ENCODE measurements at regions not wholly inside any gene's neighbourhood (a gene's known extent, or its start where the extent isn't known, plus 50 kb on each side); places are given as distances from the start of the nearest gene placed in this dataset.

DNA sequence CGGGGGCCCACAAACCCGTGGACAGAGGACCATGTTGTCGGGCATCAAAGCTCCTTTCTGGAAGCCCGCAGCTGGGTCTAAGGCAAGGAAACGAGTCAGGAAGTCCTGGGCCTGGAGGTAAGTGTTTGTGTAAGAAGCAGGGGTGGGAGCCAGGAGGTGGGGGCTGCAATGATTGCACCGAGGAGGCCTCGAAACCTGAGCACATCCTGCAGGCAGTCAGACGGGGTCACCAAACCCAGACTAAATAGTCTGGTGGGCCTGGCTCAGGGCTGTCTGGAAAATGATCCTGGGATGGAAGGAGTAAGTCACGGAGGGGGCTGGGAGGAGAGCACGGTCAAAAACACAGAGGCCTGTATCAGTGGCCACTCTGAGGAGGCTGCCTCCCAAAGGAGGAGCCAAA, 539.2 kb downstream of the MN1 start:
- Histone ChIP-seq H3K27ac (no peak overlapping the region), H3K36me3 (no peaks in the 10 kb centered on the region), H3K27me3 (peaks cover 0 to 9% (median 0%) of the 10 kb centered on the region in 3 donors), H3K9me3 (no peaks in the 10 kb centered on the region), H3K4me1 (no peaks in the 10 kb centered on the region), H3K4me3 (no peak overlapping the region)
- TF ChIP-seq POLR2A (IDR thresholded peaks at IDR 0.05) (no peak), EP300 (IDR thresholded peaks at IDR 0.05) (no peak), POLR2AphosphoS5 (IDR thresholded peaks at IDR 0.05) (no peak)
- TF ChIP-seq, protein P1, sequence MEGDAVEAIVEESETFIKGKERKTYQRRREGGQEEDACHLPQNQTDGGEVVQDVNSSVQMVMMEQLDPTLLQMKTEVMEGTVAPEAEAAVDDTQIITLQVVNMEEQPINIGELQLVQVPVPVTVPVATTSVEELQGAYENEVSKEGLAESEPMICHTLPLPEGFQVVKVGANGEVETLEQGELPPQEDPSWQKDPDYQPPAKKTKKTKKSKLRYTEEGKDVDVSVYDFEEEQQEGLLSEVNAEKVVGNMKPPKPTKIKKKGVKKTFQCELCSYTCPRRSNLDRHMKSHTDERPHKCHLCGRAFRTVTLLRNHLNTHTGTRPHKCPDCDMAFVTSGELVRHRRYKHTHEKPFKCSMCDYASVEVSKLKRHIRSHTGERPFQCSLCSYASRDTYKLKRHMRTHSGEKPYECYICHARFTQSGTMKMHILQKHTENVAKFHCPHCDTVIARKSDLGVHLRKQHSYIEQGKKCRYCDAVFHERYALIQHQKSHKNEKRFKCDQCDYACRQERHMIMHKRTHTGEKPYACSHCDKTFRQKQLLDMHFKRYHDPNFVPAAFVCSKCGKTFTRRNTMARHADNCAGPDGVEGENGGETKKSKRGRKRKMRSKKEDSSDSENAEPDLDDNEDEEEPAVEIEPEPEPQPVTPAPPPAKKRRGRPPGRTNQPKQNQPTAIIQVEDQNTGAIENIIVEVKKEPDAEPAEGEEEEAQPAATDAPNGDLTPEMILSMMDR (IDR thresholded peaks at IDR 0.05) = no peak
- no peak for DNase-seq
- intact Hi-C loops (cut with DNase I; ENCODE audit: low total_unique reads) = no loop called here
- WGBS, 5 donors = 53 to 70% (median 60%) methylated on average over 10 of the region's 10 CpGs

DNA sequence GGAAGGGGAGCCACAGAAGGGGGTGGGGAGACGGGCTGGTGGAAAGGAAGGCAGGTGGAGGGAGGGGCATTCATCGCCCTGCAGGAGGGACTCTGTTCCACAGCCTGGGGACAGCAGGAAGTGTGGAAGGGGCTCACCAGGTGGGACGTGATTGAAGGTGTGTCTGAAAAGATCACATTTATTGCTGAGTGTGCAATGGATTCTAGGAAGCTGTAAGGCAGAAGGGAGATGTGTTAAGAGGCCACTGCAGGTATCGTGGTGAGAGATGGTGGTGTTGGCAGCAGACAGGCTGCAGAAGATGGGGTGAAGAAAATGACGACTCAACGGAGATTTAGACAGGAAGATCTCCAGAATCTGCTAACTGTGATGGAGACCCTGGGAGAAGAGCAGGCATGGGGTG, 537.4 kb downstream of the MN1 start:
- no peaks in the 10 kb centered on the region for H3K9me3 ChIP-seq
- intact Hi-C loops (cut with DNase I; ENCODE audit: low total_unique reads) = no loop called here
- TF ChIP-seq, protein P1 (IDR thresholded peaks at IDR 0.05) = no peak
- TF ChIP-seq POLR2A (IDR thresholded peaks at IDR 0.05) = no peak
- no peak for TF ChIP-seq POLR2AphosphoS5 (IDR thresholded peaks at IDR 0.05)
- no peak for TF ChIP-seq EP300 (IDR thresholded peaks at IDR 0.05)
- no peak for DNase-seq
- H3K4me3 ChIP-seq = no peak overlapping the region
- peaks cover 0 to 8% (median 0%) of the 10 kb centered on the region in 3 donors for H3K27me3 ChIP-seq
- no peak overlapping the region for H3K27ac ChIP-seq
- no peaks in the 10 kb centered on the region for H3K36me3 ChIP-seq
- 49 to 74% (median 58%) methylated on average over 6 of the region's 6 CpGs for WGBS, 5 donors
- no peaks in the 10 kb centered on the region for H3K4me1 ChIP-seq

DNA sequence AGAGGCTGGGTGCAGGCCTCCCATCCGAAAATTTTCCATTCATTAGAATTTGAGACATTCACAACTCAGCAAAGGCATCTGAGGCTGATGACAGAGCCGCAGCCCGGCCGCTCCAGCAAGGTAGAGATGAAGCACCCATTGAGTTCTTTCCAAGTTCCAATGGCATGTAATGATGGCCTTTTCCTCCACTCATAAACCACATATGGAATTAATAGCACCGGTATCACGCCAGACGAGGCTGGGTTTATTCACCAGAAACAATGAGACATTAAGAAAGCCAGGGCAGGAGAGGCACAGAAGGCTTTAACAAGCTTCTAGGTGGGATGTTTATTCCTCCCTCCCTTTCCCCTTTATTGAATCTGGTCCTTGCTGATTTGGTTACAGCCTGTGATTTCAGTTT, 534.4 kb downstream of the MN1 start:
- peaks cover 0 to 6% (median 0%) of the 10 kb centered on the region in 4 donors for H3K4me1 ChIP-seq
- no peaks in the 10 kb centered on the region for H3K9me3 ChIP-seq
- no peaks in the 10 kb centered on the region for H3K36me3 ChIP-seq
- no peak overlapping the region for H3K27ac ChIP-seq
- intact Hi-C loops (cut with DNase I; ENCODE audit: low total_unique reads) = no loop called here
- 88 to 90% (median 89%) methylated on average over 7 of the region's 7 CpGs for WGBS, 5 donors
- no peak for DNase-seq
- TF ChIP-seq EP300 (IDR thresholded peaks at IDR 0.05) (no peak), POLR2AphosphoS5 (IDR thresholded peaks at IDR 0.05) (no peak), POLR2A (IDR thresholded peaks at IDR 0.05) (no peak)
- TF ChIP-seq, protein P1 (IDR thresholded peaks at IDR 0.05) = no peak
- no peak overlapping the region for H3K4me3 ChIP-seq
- H3K27me3 ChIP-seq = peaks cover 0 to 37% (median 0%) of the 10 kb centered on the region in 3 donors

- Histone ChIP-seq H3K4me1 (peaks cover 0 to 6% (median 0%) of the 10 kb centered on the region in 4 donors), H3K4me3 (no peak overlapping the region), H3K36me3 (no peaks in the 10 kb centered on the region), H3K9me3 (no peaks in the 10 kb centered on the region), H3K27ac (no peak overlapping the region), H3K27me3 (peaks cover 0 to 50% (median 6%) of the 10 kb centered on the region in 3 donors)
- DNase-seq = no peak
- TF ChIP-seq POLR2AphosphoS5 (IDR thresholded peaks at IDR 0.05) = no peak
- TF ChIP-seq EP300 (IDR thresholded peaks at IDR 0.05) = no peak
- TF ChIP-seq, protein P1 (IDR thresholded peaks at IDR 0.05) = no peak
- TF ChIP-seq POLR2A (IDR thresholded peaks at IDR 0.05) = no peak
- intact Hi-C loops (cut with DNase I; ENCODE audit: low total_unique reads) = no loop called here
- WGBS, 5 donors = 50 to 62% (median 51%) methylated on average over 5 of the region's 5 CpGs
These were observed 531.6 kb downstream of the MN1 start for GRCh38 chr22:27269751-27270543.

Data from stomach (tissue), 8 donors.